ENCODE measurements at regions not wholly inside any gene's neighbourhood (a gene's known extent, or its start where the extent isn't known, plus 50 kb on each side); places are given as distances from the start of the nearest gene placed in this dataset.

GRCh38 chr11:32198053-32198452 lies 107.2 kb downstream of the RCN1 start:
- no peak overlapping the region for H3K4me3 ChIP-seq
- no peak overlapping the region for H3K27ac ChIP-seq

- Histone ChIP-seq H3K27ac (no peak overlapping the region), H3K4me3 (no peak overlapping the region)
These were observed 109.4 kb downstream of the RCN1 start for GRCh38 chr11:32200136-32200847.

GRCh38 chr11:32204751-32205150 lies 113.9 kb downstream of the RCN1 start:
- Histone ChIP-seq H3K4me3 (no peak overlapping the region), H3K27ac (no peak overlapping the region)

GRCh38 chr11:32210556-32210955 lies 119.7 kb downstream of the RCN1 start:
- no peak overlapping the region for H3K27ac ChIP-seq
- no peak overlapping the region for H3K4me3 ChIP-seq

- Histone ChIP-seq H3K27ac (no peak overlapping the region), H3K4me3 (no peak overlapping the region)
These were observed 122.3 kb downstream of the RCN1 start for GRCh38 chr11:32213223-32213622.

- Histone ChIP-seq H3K4me3 (no peak overlapping the region), H3K27ac (no peak overlapping the region)
These were observed 124.3 kb downstream of the RCN1 start for GRCh38 chr11:32215157-32215556.

- no peak overlapping the region for H3K27ac ChIP-seq
- no peak overlapping the region for H3K4me3 ChIP-seq
These were observed 125.9 kb downstream of the RCN1 start for GRCh38 chr11:32216749-32217148.

- Histone ChIP-seq H3K27ac (no peak overlapping the region), H3K4me3 (no peak overlapping the region)
These were observed 128.4 kb downstream of the RCN1 start for GRCh38 chr11:32219320-32219719.

- Histone ChIP-seq H3K4me3 (no peak overlapping the region), H3K27ac (no peak overlapping the region)
These were observed 130.7 kb downstream of the RCN1 start for GRCh38 chr11:32221476-32222032.

GRCh38 chr11:32224580-32224979 lies 133.7 kb downstream of the RCN1 start:
- Histone ChIP-seq H3K4me3 (no peak overlapping the region), H3K27ac (no peak overlapping the region)

- no peak overlapping the region for H3K27ac ChIP-seq
These were observed 134.9 kb downstream of the RCN1 start for GRCh38 chr11:32225571-32226285.

GRCh38 chr11:32226480-32226879 lies 135.6 kb downstream of the RCN1 start:
- H3K4me3 ChIP-seq, result no peak overlapping the region

More at GRCh38 chr11:32225571-32226285, 134.9 kb downstream of the RCN1 start:
- H3K4me3 ChIP-seq, result no peak overlapping the region

GRCh38 chr11:32229576-32230240 lies 138.8 kb downstream of the RCN1 start:
- no peak overlapping the region for H3K4me3 ChIP-seq
- H3K27ac ChIP-seq, result no peak overlapping the region

More at GRCh38 chr11:32226480-32226879, 135.6 kb downstream of the RCN1 start:
- no peak overlapping the region for H3K27ac ChIP-seq

GRCh38 chr11:32231909-32232493 lies 141.1 kb downstream of the RCN1 start:
- no peak overlapping the region for H3K4me3 ChIP-seq
- H3K27ac ChIP-seq, result no peak overlapping the region

- Histone ChIP-seq H3K27ac (no peak overlapping the region), H3K4me3 (no peak overlapping the region)
These were observed 141.6 kb downstream of the RCN1 start for GRCh38 chr11:32232516-32232915.

GRCh38 chr11:32233276-32233675 lies 142.4 kb downstream of the RCN1 start:
- no peak overlapping the region for H3K4me3 ChIP-seq
- H3K27ac ChIP-seq, result no peak overlapping the region

GRCh38 chr11:32233928-32234327 lies 143.1 kb downstream of the RCN1 start:
- H3K4me3 ChIP-seq, result no peak overlapping the region
- H3K27ac ChIP-seq, result no peak overlapping the region

GRCh38 chr11:32244453-32244852 lies 153.6 kb downstream of the RCN1 start:
- H3K4me3 ChIP-seq, result no peak overlapping the region
- H3K27ac ChIP-seq, result no peak overlapping the region

GRCh38 chr11:32253706-32254105 lies 162.8 kb downstream of the RCN1 start:
- no peak overlapping the region for H3K4me3 ChIP-seq
- H3K27ac ChIP-seq, result no peak overlapping the region

GRCh38 chr11:32255841-32256240 lies 165.0 kb downstream of the RCN1 start:
- no peak overlapping the region for H3K4me3 ChIP-seq

More at GRCh38 chr11:32255841-32256240, 165.0 kb downstream of the RCN1 start:
- H3K27ac ChIP-seq, result no peak overlapping the region

Data from skin epidermis (tissue), 12 donors.